Activated CD8-positive, alpha-beta T cell treated with anti-CD3 and anti-CD28 coated beads for 36 hours (primary cell): ENCODE measurements at regions not wholly inside any gene's neighbourhood (a gene's known extent, or its start where the extent isn't known, plus 50 kb on each side); places are given as distances from the start of the nearest gene placed in this dataset.

Source experiments
- ATAC-seq: fragments of 200-7000 bp; cut with Tn5 transposase; one replicate; pipeline ENCODE4 v1.10.0; 2021; ENCODE audit warnings: mild to moderate bottlenecking, moderate library complexity
- CTCF ChIA-PET: fragments of 350-600 bp; sonication (Branson Sonifier 250); formaldehyde crosslinking; loops from one replicate; lab custom pipeline; 2021; ENCODE audit warnings: antibody characterized with exemption; lab: Charles Lee
- POLR2A ChIA-PET: fragments of 350-600 bp; sonication (Branson Sonifier 250); formaldehyde crosslinking; loops from one replicate; lab custom pipeline; 2021; ENCODE audit warnings: antibody characterized with exemption; lab: Charles Lee
- DNase-seq: peaks from one replicate; pipeline ENCODE4 v3.0.0-alpha.2; 2020
- H3K27ac Mint-ChIP-seq: one replicate; pipeline ENCODE4 v1.8.0; 2021; ENCODE audit warnings: mild to moderate bottlenecking, mixed read lengths
- H3K27me3 Mint-ChIP-seq: one replicate; pipeline ENCODE4 v1.8.0; 2021; ENCODE audit warnings: mixed read lengths
- H3K36me3 Mint-ChIP-seq: one replicate; pipeline ENCODE4 v1.8.0; 2021; ENCODE audit warnings: low read depth, mixed read lengths
- H3K4me1 Mint-ChIP-seq: one replicate; pipeline ENCODE4 v1.8.0; 2021; ENCODE audit warnings: low read depth, mixed read lengths
- H3K4me3 Mint-ChIP-seq: one replicate; pipeline ENCODE4 v1.8.0; 2021; ENCODE audit warnings: mild to moderate bottlenecking, moderate library complexity, mixed read lengths
- H3K9me3 Mint-ChIP-seq: one replicate; pipeline ENCODE4 v1.8.0; 2021; ENCODE audit warnings: mixed read lengths
- CTCF ChIP-seq: fragments of 200-600 bp; IDR thresholded peaks from one replicate; pipeline ENCODE4 v1.8.0; 2022; ENCODE audit warnings: antibody characterized with exemption, mild to moderate bottlenecking
- intact Hi-C: fragments of 100-400 bp; cut with micrococcal nuclease; formaldehyde crosslinking; loops from one replicate; pipeline ENCODE4 v1.10.0; 2022

GRCh38 chr5:2213121-2213730 lies 330.5 kb upstream of the IRX4 start:
- Mint-ChIP-seq H3K4me3 (no peak overlapping the region), H3K27me3 (no peaks in the 10 kb centered on the region), H3K36me3 (no peaks in the 10 kb centered on the region), H3K27ac (no peak overlapping the region), H3K9me3 (no peaks in the 10 kb centered on the region), H3K4me1 (no peaks in the 10 kb centered on the region)
- ChIA-PET POLR2A (no interaction called here), CTCF (no interaction called here)
- no peak for ATAC-seq
- no peak for TF ChIP-seq CTCF
- intact Hi-C loops: no loop called here
- DNase-seq: no peak

GRCh38 chr5:2212481-2212880 lies 329.8 kb upstream of the IRX4 start:
- ChIA-PET POLR2A (no interaction called here), CTCF (no interaction called here)
- DNase-seq: no peak
- intact Hi-C loops: no loop called here
- Mint-ChIP-seq H3K36me3 (no peaks in the 10 kb centered on the region), H3K27ac (no peak overlapping the region), H3K4me3 (no peak overlapping the region), H3K9me3 (no peaks in the 10 kb centered on the region), H3K4me1 (no peaks in the 10 kb centered on the region), H3K27me3 (no peaks in the 10 kb centered on the region)
- no peak for ATAC-seq
- no peak for TF ChIP-seq CTCF

GRCh38 chr5:2208239-2208544 lies 325.5 kb upstream of the IRX4 start:
- Mint-ChIP-seq H3K4me1 (no peaks in the 10 kb centered on the region), H3K36me3 (no peaks in the 10 kb centered on the region), H3K27ac (no peak overlapping the region), H3K27me3 (peaks cover 1% of the 10 kb centered on the region), H3K9me3 (no peaks in the 10 kb centered on the region), H3K4me3 (no peak overlapping the region)
- POLR2A ChIA-PET: no interaction called here
- CTCF ChIA-PET: no interaction called here
- intact Hi-C loops: no loop called here
- DNase-seq (no peak), ATAC-seq (no peak)
- no peak for TF ChIP-seq CTCF

GRCh38 chr5:2207416-2208238 lies 324.9 kb upstream of the IRX4 start:
- ATAC-seq: no peak
- intact Hi-C loops: no loop called here
- H3K27ac Mint-ChIP-seq: no peak overlapping the region
- DNase-seq: peak; percentile 10
- H3K27me3 Mint-ChIP-seq: peaks cover 1% of the 10 kb centered on the region
- no peak for TF ChIP-seq CTCF
- H3K36me3 Mint-ChIP-seq: no peaks in the 10 kb centered on the region
- no peak overlapping the region for H3K4me3 Mint-ChIP-seq
- POLR2A ChIA-PET: no interaction called here
- CTCF ChIA-PET: no interaction called here
- no peaks in the 10 kb centered on the region for H3K4me1 Mint-ChIP-seq
- H3K9me3 Mint-ChIP-seq: no peaks in the 10 kb centered on the region

GRCh38 chr5:2207109-2207399 lies 324.3 kb upstream of the IRX4 start:
- no peaks in the 10 kb centered on the region for H3K36me3 Mint-ChIP-seq
- DNase-seq: no peak
- POLR2A ChIA-PET: no interaction called here
- H3K27ac Mint-ChIP-seq: no peak overlapping the region
- ATAC-seq: no peak
- CTCF ChIA-PET: no interaction called here
- H3K4me1 Mint-ChIP-seq: no peaks in the 10 kb centered on the region
- no peak overlapping the region for H3K4me3 Mint-ChIP-seq
- intact Hi-C loops: no loop called here
- H3K9me3 Mint-ChIP-seq: no peaks in the 10 kb centered on the region
- peaks cover 1% of the 10 kb centered on the region for H3K27me3 Mint-ChIP-seq
- no peak for TF ChIP-seq CTCF
